ENCODE measurements at regions not wholly inside any gene's neighbourhood (a gene's known extent, or its start where the extent isn't known, plus 50 kb on each side); places are given as distances from the start of the nearest gene placed in this dataset.
A peak's percentile ranks its signal among the peaks of the same experiment; 100 is the strongest.
"Not testable (repeated sequence)": the region's sequence is repeated elsewhere in the genome, so short reads cannot be mapped to it uniquely, and the experiment has no call there.

DNA sequence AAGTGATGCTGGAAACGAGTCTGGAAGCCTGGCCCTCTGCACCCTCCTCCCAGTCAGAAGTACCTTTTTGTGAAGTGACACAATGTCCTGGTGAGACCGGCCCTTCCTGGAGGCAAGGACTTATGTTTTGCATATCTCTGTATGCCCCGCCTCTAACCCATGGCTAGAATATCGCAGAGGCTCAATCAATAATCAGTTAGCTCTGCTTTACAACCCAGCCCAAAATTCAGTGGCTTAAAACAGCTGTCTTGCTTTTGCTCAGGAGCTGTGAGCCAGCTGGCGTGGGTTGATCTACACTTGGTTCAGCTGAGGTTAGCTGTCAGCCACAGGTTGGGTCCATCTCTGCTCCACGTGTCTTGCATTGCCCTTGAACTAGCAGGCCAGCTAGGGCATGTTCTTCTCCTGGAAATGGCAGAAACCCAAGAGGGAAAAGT, 98.8 kb upstream of the METTL14 start:
- TF ChIP-seq CTCF (IDR thresholded peaks at IDR 0.05; ENCODE audit: insufficient read depth, low read depth, low read length) = no peak
- no peak overlapping the region for H3K4me3 ChIP-seq (ENCODE audit: low read depth, low read length)
- no peak for DNase-seq (ENCODE audit: low read depth)

GRCh38 chr4:118587116-118587831, 97.9 kb upstream of the METTL14 start:
- no peak for TF ChIP-seq CTCF (IDR thresholded peaks at IDR 0.05; ENCODE audit: insufficient read depth, low read depth, low read length)

DNA sequence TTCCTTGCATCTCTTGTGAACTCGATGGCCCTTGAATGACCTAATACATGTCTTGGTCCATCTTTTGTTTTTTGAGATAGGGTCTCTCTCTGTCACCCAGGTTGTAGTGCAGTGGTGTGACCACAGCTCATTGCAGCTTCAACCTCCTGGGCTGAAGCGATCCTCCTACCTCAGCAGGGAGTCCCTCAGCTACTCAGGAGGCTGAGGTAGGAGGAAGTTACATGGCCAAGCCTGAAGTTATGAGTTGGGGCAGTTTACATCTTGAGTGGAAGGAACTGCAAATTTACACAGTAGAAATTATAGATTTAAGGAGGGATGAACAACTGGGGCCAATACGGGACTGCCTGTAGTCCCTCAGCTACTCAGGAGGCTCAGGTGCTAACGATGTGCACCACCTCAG, 97.2 kb upstream of the METTL14 start:
- no peak for TF ChIP-seq CTCF (IDR thresholded peaks at IDR 0.05; ENCODE audit: insufficient read depth, low read depth, low read length)
- DNase-seq (ENCODE audit: low read depth) = no peak
- no peak overlapping the region for H3K4me3 ChIP-seq (ENCODE audit: low read depth, low read length)

More at GRCh38 chr4:118587116-118587831, 97.9 kb upstream of the METTL14 start:
- DNase-seq (ENCODE audit: low read depth) = no peak
- no peak overlapping the region for H3K4me3 ChIP-seq (ENCODE audit: low read depth, low read length)

DNA sequence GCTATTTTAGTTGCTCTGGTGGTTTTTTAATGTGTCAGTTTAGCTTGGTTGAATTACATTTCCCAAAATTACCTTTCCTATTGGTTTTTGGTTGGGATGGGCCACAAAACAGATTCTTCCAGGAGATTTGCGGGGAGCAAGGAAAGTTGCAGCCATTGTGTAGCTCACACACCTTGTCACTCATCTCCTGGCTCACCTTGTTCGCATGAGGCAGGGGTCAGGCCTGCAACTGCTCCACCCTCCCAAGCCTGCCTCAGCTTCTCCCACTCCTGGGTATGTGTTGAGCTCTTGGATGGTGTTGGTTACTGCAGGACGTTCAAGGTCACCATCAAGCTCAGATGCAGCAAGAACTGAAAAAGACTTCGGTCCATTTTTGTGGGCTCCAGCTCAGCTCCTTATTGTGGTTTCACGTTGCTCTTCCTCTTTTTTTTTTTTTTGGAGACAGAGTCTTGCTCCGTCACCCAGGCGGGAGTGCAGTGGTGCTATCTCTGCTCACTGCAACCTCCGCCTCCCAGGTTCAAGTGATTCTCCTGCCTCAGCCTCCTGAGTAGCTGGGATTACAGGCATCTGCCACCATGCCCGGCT, 95.6 kb upstream of the METTL14 start:
- TF ChIP-seq CTCF (IDR thresholded peaks at IDR 0.05; ENCODE audit: insufficient read depth, low read depth, low read length) = no peak
- no peak for DNase-seq (ENCODE audit: low read depth)
- H3K4me3 ChIP-seq (ENCODE audit: low read depth, low read length) = no peak overlapping the region

- peak; percentile 93 for DNase-seq (ENCODE audit: low read depth)
- peak; percentile 6 for TF ChIP-seq CTCF (IDR thresholded peaks at IDR 0.05; ENCODE audit: insufficient read depth, low read depth, low read length)
- peak overlapping the region; percentile 60 for H3K4me3 ChIP-seq (ENCODE audit: low read depth, low read length)
These were observed 93.7 kb upstream of the METTL14 start for GRCh38 chr4:118591339-118592046.

DNA sequence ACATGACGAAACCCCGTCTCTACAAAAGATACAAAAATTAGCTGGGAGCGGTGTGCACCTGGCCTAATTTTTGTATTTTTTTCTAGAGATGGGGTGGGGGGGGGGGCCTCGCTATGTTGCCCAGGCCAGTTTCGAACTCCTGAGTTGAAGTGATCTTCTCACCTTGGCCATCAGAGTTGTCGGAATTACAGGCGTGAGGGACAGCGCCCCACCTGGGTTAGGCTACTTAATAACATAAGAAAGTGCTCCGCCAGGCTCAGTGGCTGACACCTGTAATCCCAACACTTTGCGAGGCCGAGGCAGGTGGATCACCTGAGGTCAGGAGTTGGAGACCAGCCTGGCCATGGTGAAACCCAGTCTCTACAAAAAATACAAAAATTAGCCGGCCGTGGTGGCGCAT, 92.9 kb upstream of the METTL14 start:
- DNase-seq (ENCODE audit: low read depth) = not testable (repeated sequence)

GRCh38 chr4:118595883-118596282, 89.3 kb upstream of the METTL14 start:
- not testable (repeated sequence) for H3K4me3 ChIP-seq (ENCODE audit: low read depth, low read length); DNase-seq (ENCODE audit: low read depth)

More for the DNA sequence above, 92.9 kb upstream of the METTL14 start:
- H3K4me3 ChIP-seq (ENCODE audit: low read depth, low read length) = peak overlapping the region; percentile 60

DNA sequence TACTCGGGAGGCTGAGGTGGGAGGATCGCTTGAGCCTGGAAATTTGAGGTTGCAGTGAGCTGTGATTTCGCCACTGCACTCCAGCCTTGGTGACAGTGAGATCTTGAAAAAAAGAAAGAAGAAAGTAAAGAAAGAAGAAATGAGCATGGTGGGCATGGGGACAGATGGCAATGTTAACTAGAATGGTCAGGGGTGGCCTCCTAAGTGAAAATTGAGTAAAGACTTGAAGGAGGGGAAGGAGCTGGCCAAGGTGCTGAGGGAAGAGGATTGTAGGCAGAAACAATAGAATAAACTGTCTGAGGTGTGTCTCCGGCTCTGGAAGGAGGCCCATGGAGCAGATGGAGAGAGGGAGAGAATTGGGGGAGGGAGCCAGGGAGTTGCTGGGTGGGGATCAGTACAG, 60.1 kb upstream of the METTL14 start:
- DNase-seq (ENCODE audit: low read depth); H3K4me3 ChIP-seq (ENCODE audit: low read depth, low read length): not testable (repeated sequence)

DNA sequence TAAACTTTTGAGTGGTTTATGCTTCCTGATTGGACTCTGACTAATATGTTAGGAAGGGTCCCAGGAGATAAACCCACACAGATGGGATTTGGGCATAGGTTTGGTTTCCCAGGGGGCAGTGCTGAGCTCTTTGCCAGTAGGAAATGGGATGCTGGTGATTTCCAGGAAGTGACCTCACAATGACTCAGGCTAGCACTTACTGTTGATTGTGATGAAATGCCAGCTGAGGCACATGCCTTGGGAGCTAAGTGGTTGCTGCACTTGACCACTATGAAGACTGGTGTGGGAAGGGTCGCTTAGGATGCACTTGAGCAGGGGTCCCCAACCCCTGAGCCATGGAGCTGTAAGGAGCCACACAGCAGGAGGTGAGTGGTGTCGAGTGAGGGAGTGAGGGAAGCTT, 55.5 kb upstream of the METTL14 start:
- peak; percentile 25 for DNase-seq (ENCODE audit: low read depth)
- H3K4me3 ChIP-seq (ENCODE audit: low read depth, low read length) = not testable (repeated sequence)

- DNase-seq (ENCODE audit: low read depth); H3K4me3 ChIP-seq (ENCODE audit: low read depth, low read length): not testable (repeated sequence)
These were observed 54.3 kb upstream of the METTL14 start for GRCh38 chr4:118630897-118631296.

GRCh38 chr4:118631321-118632050, 53.7 kb upstream of the METTL14 start:
- not testable (repeated sequence) for H3K4me3 ChIP-seq (ENCODE audit: low read depth, low read length); DNase-seq (ENCODE audit: low read depth)

DNA sequence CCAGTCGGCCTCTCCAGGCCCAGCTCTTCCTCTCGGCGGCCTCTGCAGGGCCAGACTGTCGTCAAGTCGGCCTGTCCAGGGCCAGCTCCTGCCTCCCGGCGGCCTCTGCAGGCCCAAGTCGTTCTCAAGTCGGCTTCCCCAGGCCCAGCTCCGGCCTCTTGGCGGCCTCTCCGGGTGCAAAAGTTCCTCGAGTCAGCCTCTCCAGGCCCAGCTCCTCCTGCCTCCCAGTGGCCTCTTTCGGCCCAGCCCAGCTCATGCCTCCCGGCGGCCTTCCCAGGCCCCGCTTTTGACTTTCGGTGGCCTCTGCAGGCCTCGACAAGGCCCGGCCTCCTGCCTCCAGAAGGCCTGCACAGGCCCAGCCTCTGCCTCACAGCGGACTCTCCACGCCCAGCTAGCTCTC, 51.7 kb upstream of the METTL14 start:
- not testable (repeated sequence) for DNase-seq (ENCODE audit: low read depth); H3K4me3 ChIP-seq (ENCODE audit: low read depth, low read length)
